Upper lobe of right lung (tissue), 1 donor: ENCODE measurements at regions not wholly inside any gene's neighbourhood (a gene's known extent, or its start where the extent isn't known, plus 50 kb on each side); places are given as distances from the start of the nearest gene placed in this dataset.

Experiments
- ATAC-seq: fragments of 200-7000 bp; cut with Tn5 transposase; one replicate; pipeline ENCODE4 v1.9.1; 2020; ENCODE audit warnings: mild to moderate bottlenecking, moderate library complexity
- DNase-seq: peaks from one replicate; pipeline ENCODE4 v3.0.0-alpha.2; 2020
- H3K27ac ChIP-seq: fragments of 200-600 bp; one replicate; pipeline ENCODE4 v1.8.0; 2022
- H3K27me3 ChIP-seq: fragments of 200-600 bp; one replicate; pipeline ENCODE4 v1.8.0; 2022; ENCODE audit warnings: mild to moderate bottlenecking
- H3K36me3 ChIP-seq: fragments of 200-600 bp; one replicate; pipeline ENCODE4 v1.8.0; 2022
- H3K4me1 ChIP-seq: fragments of 200-600 bp; one replicate; pipeline ENCODE4 v1.8.0; 2022
- H3K4me3 ChIP-seq: fragments of 200-600 bp; one replicate; pipeline ENCODE4 v1.8.0; 2022; ENCODE audit warnings: mild to moderate bottlenecking
- H3K9me3 ChIP-seq: fragments of 200-600 bp; one replicate; pipeline ENCODE4 v1.8.0; 2022
- intact Hi-C: fragments of 100-400 bp; cut with DNase I; formaldehyde crosslinking; loops from one replicate; pipeline ENCODE4 v1.11.0; 2022
- TF ChIP-seq, protein P1 (sequence below): fragments of 200-600 bp; IDR thresholded peaks from one replicate; pipeline ENCODE4 v1.8.0; 2022; ENCODE audit warnings: antibody characterized with exemption
- donor health status: DM: no; HTN: yes; CAD: no; lungs with severe emphysema.

DNA sequence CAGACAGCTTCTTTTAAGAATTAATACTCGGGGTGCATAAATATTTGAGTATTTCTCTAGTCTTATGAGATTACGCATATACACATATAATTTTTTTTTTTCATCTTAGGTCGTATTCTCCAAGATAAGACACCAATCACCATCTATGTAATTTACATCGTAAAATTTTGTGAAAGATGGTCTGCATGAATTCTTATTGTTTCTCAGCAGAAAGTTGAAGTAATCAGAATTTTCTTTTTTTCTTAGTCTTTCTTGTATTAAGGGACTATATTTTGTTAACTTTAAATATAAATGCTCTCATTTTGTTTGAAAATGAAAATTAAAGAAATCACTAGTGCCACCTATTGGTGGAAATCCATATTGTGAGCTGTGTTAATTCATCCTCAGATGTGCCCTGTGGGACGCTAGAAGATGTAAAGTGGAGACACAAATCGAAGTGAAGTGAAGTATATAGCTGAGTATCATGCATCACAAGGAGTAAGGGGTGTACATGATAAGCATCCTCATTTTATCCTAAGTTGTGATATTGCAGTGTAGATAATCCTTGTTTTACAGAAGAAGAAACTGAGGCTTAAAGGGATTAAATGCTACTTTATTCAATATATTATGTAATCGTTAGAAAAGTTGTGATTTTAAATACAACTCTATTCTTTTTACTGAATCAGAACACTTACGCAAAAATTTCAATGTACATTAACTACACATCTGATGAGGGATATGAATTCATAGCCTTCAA is 2084.3 kb downstream of the LRRC4C start:
- intact Hi-C loops: no loop called here
- no peak for ATAC-seq

DNA sequence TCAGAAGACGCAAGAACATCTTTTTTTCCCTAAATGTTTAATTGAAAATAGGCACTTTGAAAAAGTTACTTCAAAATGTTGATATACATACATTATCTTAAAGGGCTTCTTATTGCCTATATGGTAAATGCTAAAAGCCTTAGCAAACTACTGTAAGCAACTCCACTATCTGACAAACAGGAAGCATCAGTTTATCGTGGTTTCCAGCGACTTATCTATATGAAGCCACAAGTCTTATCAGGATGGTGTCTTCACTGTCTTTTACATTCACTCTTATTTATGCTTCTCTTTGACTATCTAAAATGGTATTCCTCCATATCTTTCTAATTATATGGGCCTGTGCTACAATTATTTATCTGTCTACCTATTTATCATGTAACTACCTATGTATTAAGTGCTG is 2091.9 kb downstream of the LRRC4C start:
- TF ChIP-seq, protein P1, sequence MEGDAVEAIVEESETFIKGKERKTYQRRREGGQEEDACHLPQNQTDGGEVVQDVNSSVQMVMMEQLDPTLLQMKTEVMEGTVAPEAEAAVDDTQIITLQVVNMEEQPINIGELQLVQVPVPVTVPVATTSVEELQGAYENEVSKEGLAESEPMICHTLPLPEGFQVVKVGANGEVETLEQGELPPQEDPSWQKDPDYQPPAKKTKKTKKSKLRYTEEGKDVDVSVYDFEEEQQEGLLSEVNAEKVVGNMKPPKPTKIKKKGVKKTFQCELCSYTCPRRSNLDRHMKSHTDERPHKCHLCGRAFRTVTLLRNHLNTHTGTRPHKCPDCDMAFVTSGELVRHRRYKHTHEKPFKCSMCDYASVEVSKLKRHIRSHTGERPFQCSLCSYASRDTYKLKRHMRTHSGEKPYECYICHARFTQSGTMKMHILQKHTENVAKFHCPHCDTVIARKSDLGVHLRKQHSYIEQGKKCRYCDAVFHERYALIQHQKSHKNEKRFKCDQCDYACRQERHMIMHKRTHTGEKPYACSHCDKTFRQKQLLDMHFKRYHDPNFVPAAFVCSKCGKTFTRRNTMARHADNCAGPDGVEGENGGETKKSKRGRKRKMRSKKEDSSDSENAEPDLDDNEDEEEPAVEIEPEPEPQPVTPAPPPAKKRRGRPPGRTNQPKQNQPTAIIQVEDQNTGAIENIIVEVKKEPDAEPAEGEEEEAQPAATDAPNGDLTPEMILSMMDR: no peak
- no peak for ATAC-seq
- intact Hi-C loops: no loop called here

More for the DNA sequence above, 2084.3 kb downstream of the LRRC4C start:
- Histone ChIP-seq H3K9me3 (no peaks in the 10 kb centered on the region), H3K4me1 (no peaks in the 10 kb centered on the region), H3K36me3 (no peaks in the 10 kb centered on the region), H3K27me3 (no peaks in the 10 kb centered on the region), H3K27ac (no peak overlapping the region), H3K4me3 (no peak overlapping the region)
- TF ChIP-seq, protein P1: peak; percentile 66
- DNase-seq: no peak

DNA sequence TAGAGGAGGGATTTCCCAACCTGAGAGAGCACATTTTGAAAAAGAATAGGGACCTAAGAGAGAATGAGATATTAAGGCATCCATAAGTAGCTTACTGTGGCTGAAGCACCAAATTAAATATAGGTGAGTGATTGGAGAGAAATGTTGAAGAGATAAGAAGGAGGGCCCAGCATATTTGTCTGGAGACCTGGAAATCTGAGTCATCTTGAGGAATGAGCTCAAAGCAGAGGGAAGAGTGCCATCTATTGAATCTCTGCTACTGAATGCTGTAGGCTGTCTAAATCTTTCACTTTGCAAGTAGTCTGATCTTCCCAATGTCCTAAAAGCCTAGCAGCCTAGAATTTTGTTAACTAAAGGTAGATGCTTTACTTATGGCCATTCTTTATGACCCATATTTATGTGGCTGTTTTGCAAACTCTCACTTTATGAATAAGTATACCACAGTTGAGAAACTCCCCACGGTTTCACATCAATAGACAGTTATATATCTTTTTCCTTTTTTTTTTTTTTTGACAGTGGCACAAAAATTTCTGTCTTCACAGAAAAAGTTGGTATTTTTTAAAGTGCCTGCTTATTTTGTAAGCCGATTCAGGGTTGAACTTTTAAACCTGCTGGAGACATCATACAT is 2093.5 kb downstream of the LRRC4C start:
- Histone ChIP-seq H3K4me3 (no peak overlapping the region), H3K27me3 (no peaks in the 10 kb centered on the region), H3K4me1 (no peaks in the 10 kb centered on the region), H3K36me3 (no peaks in the 10 kb centered on the region), H3K27ac (no peak overlapping the region), H3K9me3 (no peaks in the 10 kb centered on the region)
- TF ChIP-seq, protein P1: no peak
- DNase-seq (no peak), ATAC-seq (no peak)
- intact Hi-C loops: no loop called here

More for the DNA sequence above, 2091.9 kb downstream of the LRRC4C start:
- no peak for DNase-seq
- H3K9me3 ChIP-seq: no peaks in the 10 kb centered on the region
- no peaks in the 10 kb centered on the region for H3K4me1 ChIP-seq
- no peaks in the 10 kb centered on the region for H3K27me3 ChIP-seq
- H3K36me3 ChIP-seq: no peaks in the 10 kb centered on the region
- H3K4me3 ChIP-seq: no peak overlapping the region
- no peak overlapping the region for H3K27ac ChIP-seq

DNA sequence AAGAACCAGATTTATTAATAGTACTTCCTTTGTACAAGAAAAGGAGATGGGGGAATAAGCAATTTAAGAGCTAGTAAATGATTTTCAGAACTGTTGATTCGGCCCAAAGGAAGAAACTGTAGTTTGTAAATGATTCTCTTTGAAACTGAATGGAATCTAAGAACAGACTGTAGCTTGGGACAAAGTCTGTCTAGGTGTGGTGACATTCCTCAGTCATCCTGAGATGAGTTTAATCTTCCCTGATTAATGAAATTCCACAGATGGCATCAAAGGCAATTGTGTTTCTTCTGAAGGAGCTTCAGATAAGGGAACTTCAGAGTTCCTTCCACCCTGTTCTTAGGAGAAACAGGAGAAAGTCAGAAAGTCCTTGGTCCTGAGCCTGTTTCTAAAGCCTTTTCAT is 2095.9 kb downstream of the LRRC4C start:
- no peaks in the 10 kb centered on the region for H3K36me3 ChIP-seq
- H3K4me3 ChIP-seq: no peak overlapping the region
- H3K27ac ChIP-seq: no peak overlapping the region
- H3K4me1 ChIP-seq: no peaks in the 10 kb centered on the region
- ATAC-seq (no peak), DNase-seq (no peak)
- H3K9me3 ChIP-seq: no peaks in the 10 kb centered on the region
- intact Hi-C loops: no loop called here
- TF ChIP-seq, protein P1: no peak
- H3K27me3 ChIP-seq: no peaks in the 10 kb centered on the region

DNA sequence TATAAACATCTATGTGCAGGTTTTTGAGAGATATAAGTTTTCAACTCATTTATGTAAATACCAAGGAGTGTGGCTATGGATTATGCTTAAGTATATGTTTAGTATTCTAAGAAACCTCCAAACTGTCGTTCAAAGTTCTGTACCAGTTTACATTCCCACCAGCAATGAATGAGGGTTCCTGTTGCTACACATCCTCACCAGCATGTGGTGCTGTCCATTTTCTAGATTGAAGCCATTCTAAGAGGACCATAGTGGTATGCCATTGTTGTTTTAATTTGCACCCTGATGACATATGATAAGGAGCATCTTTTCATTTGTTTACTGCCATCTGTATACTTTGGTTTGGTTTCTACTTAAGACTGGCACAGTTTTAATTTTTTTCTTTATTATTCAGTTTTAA is 2097.9 kb downstream of the LRRC4C start:
- H3K4me3 ChIP-seq: no peak overlapping the region
- no peaks in the 10 kb centered on the region for H3K9me3 ChIP-seq
- ATAC-seq (no peak), DNase-seq (no peak)
- H3K36me3 ChIP-seq: no peaks in the 10 kb centered on the region
- no peaks in the 10 kb centered on the region for H3K4me1 ChIP-seq
- TF ChIP-seq, protein P1: no peak
- H3K27me3 ChIP-seq: no peaks in the 10 kb centered on the region
- intact Hi-C loops: no loop called here
- H3K27ac ChIP-seq: no peak overlapping the region
